Kidney capillary endothelial cell (primary cell): ENCODE measurements at regions not wholly inside any gene's neighbourhood (a gene's known extent, or its start where the extent isn't known, plus 50 kb on each side); places are given as distances from the start of the nearest gene placed in this dataset.
"Not testable (repeated sequence)": the region's sequence is repeated elsewhere in the genome, so short reads cannot be mapped to it uniquely, and the experiment has no call there.

ENCODE experiments used
- DNase-seq: peaks from one replicate; pipeline ENCODE4 v3.0.0-alpha.2; 2018; ENCODE audit warnings: low spot score

DNA sequence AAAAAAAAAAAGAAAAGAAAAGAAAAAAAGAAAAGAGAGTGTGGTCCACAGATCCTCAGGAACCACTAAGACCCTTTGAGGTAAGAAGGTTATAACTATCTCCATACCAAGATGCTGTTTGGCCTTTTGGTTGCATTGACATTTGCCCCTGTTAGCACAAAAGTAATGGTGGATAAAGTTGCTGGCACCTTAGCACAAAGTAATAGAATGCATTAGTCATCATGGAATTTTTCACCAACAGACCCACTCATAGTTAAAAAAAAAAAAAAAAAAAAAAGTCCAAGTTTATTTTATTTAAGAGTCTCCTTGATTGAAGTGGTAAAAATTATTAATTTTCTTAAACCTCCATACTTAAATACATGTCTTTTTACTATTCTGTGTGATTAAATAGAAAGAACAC lies 78.4 kb upstream of the RBPJ start:
- no peak for DNase-seq

DNA sequence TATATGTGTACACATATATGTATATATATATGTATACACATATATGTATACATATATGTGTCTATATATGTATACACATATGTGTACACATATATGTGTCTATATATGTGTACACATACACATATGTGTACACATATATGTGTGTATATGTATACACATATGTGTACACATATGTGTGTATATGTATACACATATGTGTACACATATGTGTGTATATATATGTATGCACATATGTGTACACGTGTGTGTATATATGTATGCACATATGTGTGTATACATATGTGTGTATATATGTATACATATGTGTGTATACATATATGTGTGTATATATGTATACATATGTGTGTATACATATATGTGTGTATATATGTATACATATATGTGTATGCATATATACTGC lies 76.7 kb upstream of the RBPJ start:
- DNase-seq, result not testable (repeated sequence)

DNA sequence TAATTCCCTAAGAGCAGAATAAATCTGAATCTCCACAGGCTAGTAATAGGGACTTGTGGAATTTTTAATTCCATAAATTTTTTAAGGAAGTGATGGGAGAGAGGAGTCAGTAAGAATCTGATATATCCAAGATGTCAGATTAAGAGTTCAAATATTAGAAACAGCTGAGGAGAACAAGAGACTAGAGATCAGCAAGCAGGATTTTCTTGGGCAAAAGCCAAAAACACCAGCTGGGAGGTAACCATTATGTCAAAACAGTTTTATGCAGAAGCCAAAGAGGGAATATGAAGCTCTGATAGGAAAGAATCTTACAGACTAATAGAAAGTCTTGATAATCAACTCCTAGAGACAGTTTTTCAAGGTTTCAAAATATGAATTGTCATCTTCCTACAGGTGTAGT lies 72.2 kb upstream of the RBPJ start:
- no peak for DNase-seq

DNA sequence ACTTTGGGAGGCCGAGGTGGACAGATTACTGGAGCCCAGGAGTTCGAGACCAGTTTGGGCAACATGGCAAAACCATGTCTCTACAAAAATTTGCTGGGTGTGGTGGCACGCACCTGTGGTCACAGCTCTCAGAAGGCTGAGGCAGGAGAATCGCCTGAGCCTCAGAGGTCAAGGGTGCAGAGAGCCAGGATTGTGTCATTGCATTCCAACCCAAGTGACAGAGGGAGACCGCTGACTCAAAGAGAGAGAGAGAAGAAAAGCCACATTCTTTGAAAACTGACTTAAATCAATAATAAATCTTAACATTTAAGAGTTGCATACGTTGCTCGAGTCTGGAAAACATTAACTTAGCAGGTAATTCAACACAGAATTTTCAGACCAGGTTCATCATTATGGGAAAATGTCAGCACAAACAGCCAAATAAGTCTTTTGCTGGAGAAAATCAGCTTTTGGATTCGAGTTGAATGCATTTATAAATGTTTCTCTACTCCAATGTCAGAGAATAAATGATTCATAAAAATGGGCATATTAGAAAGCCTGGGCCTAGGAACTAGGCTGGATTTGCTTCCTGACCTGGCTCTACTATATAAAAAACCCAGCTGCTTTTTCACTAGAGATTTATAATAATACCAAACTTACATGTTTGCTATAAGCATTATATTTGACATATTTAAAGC lies 68.3 kb upstream of the RBPJ start:
- no peak for DNase-seq

DNA sequence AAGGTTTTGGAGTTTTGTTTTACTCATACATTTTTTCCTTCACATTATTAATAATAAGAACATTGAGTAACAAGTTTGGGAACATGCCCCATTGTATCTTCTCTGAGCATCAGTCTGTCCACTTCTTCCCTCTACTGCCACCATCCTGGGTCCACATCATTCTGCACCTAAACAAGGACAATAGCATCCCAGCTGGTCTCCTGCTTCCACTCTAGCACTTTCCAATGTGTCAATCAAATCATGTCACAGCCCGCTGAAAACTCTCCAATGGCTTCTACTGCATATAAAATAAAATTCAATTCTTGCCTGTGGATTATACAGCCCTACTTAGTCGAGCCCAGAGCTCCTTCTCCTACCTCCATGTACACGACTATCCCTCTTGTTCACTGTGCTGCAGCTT lies 66.8 kb upstream of the RBPJ start:
- no peak for DNase-seq

DNA sequence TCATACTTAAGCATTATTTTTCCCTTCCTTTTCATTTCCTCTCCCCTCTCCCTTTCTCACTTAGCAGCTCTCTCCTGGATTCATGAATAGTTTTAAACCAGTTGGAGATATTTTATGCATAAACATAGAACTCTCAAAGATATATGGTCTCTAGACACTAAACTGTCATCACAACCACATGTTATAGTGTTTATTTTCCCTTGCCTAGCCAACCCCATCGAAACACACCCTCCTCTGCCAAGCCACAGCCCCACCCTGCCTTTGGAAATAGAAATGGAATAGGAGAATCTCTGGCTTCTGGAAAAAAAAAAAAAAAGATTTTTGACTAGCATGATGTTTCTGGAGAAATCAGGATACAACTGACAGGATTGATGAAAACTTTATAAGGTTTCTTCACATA lies 64.8 kb upstream of the RBPJ start:
- DNase-seq, result no peak

DNA sequence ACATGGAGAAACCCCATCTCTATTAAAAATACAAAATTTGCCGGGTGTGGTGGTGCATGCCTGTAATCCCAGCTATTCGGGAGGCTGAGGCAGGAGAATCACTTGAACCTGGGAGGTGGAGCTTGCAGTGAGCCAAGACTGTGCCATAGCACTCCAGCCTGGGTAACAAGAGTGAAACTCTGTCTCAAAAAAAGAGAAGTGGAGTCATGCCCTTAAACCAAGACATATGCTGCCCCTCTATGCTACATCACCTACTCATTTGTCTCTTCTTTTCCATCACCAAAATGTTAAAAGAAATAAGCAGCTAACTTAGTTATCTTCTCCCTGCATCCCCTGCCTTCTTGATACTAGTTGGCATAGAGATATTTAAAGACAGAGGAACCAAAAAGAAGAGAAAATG lies 63.4 kb upstream of the RBPJ start:
- DNase-seq, result not testable (repeated sequence)

DNA sequence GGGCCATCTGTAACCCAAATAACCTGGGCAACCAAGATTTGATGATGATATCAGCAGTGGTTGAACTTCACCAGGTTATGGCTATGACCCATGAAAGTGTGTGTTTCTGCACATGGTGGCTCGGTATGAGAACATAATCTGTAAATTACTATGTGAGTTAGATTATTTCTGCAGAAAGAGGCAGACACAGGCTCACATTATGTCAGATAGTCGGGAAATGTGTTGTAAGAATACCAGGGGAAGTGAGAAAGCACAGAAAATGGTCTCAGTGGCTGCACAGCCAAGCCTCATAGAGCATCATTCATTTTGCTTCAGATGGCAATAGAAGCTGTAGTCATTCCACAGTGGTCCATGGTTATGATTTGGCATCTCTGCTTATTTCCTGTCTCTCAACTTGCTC lies 63.0 kb upstream of the RBPJ start:
- DNase-seq, result no peak

DNA sequence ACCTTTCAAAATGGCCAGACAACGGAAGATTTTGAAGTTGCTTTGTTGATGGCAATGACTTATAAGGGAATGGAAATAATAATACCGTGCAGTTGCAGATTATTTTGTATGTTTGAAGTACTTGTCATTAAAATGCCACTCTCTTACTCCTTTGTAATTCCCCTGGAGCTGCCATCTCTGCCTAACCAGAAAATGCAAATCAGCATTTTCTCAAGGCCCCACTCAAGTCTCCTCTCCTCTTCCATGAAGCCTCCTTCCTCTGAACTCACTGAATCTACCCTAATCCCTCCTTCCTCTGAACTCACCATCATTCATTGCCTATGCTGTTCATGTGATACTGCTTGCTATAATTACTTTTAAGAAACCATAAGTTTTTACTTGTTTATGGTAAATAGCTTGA lies 60.2 kb upstream of the RBPJ start:
- no peak for DNase-seq

DNA sequence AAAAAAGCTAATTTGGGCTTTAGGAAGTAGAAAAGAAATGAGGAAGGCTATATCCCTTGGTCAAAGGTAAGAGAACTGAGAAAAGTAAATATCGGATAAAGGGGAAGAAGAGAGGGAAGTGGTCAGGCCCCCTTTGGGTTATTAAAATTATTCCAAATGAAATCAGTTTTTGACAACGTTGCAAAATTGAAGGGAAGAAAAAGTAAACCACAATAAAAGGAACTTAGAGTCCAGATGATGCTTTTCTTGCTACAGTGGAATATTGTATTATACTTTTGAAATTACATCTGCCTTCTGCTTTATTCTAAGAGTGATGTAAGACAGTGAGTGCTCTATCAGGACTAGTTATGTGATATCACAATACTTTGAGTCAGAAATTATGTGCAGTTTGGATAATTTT lies 59.4 kb upstream of the RBPJ start:
- no peak for DNase-seq

DNA sequence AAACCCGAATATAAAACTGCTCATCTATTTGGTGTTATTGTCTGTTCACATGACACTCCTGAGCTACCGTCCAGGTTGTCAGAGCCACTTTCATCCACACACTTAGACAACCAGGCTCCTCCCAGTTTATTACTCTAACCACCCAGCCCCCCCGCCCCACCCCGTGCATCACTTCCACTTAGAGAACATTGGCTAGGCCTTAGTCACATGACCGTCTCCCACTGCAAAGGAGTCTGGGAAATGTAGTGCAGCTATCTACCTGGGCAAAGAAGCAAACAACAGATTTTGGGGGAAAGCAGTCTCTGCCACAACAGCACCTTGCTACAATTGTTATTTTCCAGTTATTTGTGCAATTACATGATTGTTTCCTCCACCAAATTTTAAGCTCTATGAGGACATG lies 57.6 kb upstream of the RBPJ start:
- DNase-seq, result no peak

DNA sequence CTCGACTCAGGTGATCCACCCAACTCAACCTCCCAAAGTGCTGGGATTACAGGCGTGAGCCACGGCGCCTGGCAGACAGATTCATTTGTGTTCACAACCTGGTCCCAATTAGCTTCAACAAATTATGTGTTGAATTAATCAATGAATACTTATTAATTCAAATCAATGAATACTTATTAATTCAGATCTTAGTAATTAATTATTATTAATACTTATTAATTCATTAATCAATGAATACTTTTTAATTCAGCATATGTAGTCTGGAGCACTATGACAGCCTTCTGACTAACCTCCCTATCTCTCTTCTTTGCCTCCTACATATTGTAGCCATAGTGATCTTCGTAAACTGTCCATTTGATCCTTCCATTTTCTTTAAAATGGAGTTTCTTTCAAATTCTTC lies 56.7 kb upstream of the RBPJ start:
- no peak for DNase-seq

DNA sequence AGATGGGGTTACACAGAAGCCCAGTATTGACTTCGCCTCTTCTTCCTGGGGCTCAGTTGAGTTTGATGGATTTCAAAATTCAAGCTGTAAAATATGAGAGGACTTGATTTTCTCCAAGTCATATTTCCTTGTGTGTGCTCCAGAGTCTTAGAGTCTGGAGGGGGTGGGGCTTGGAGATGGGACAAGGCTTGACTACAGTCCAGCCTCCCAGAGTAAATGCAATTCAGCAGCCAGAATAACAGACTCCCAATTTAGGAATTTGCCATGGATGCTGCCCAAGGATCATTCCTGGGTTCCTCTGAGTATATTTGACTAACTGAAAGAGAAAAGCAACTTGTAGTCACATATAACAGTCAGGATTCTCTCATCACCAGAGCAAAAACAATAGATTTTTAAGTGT lies 53.7 kb upstream of the RBPJ start:
- no peak for DNase-seq

DNA sequence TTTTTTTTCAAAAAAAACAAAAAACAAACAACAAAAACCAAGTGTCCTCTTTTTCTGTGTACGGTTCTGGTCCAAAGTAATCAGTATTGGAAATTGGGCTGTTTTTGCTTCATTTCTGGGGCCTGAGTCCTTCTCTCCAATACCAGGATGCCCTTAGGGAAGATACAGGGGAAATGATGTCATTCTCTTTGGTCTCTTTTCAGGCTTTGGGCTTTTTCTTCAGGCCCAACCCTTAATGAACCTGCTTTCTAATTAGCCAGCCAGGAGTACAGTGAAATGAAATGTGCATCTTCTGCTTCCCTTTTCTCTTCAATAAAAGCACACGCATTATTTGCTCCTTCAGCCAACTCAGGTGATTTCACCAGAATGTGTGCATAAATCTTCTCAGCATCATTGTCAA lies 52.6 kb upstream of the RBPJ start:
- no peak for DNase-seq

DNA sequence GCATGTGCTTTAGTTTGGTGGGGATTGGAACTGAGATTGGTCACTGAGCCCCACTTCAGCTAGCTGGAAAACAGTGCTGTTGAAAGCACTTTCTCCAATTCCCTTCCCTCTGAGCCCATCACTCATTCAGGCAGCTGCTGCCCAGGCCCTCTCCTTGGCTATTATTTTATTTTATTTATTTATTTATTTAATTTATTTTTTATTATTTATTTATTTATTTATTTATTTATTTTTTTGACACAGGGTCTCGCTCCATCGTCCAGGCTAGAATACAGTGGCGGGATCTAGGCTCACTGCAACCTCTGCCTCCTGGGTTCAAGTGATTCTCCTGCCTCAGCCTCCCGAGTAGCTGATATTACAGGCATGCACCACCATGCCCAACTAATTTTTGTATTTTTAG lies 51.8 kb upstream of the RBPJ start:
- no peak for DNase-seq
